Heart left ventricle (tissue), 13 donors: ENCODE measurements at regions not wholly inside any gene's neighbourhood (a gene's known extent, or its start where the extent isn't known, plus 50 kb on each side); places are given as distances from the start of the nearest gene placed in this dataset.

Experiments
- CTCF ChIP-seq, 12 donors: fragments of 200-600 bp; sonication (generic) in 4 of 12; IDR thresholded peaks; one replicate each; pipeline versions ENCODE4 v1.5.0 to v1.8.0; 2018 to 2022; ENCODE audit warnings: antibody characterized with exemption in 12 of 12, mild to moderate bottlenecking in 5 of 12
- POLR2A ChIP-seq, 2 donors: fragments of 450-650 bp; IDR thresholded peaks; one replicate each; pipeline ENCODE4 v1.6.1; 2017; ENCODE audit warnings: antibody characterized with exemption in 2 of 2, mild to moderate bottlenecking in 2 of 2, moderate library complexity in 2 of 2
- donor health status: ischemic (EF 13 %, LVEDD 7.1; RV severe dilation, severe dysfunction).
- donor health status: DM: no; HTN: yes; CAD: no.
- donor health status: DM: no; HTN: no; CAD: no.
- donor health status: ischemic (EF 25% LVEDD 6.9; RV normal size, moderate dysfunction).
- donor health status: ischemic (EF 25% LVEDD 5.7; RV mildly dilated, moderate dysfunction).
- donor health status: ischemic (EF 35%, LVEDD 5.7; RV mildly dilated, moderate dysfunction).
- donor health status: nonischemic (EF 11% LVEDD 7.7; RV severe dilation, severe dysfunction).
- donor health status: DM: yes; HTN: yes; CAD: no.
- donor health status: PGD.
- donor health status: ischemic (EF 29% LVEDD 5.4; RV normal size, mild dysfunction).
- donor health status: nonischemic (EF 23%, LVEDD 6.1; RV moderate dilation, normal function).

- TF ChIP-seq CTCF (IDR thresholded peaks at IDR 0.05) (no peak), POLR2A (IDR thresholded peaks at IDR 0.05) (no peak)
Observed at GRCh38 chr6:25084508-25084833, 148.7 kb upstream of the RIPOR2 start.
